AG09309 (cell line): ENCODE measurements at regions not wholly inside any gene's neighbourhood (a gene's known extent, or its start where the extent isn't known, plus 50 kb on each side); places are given as distances from the start of the nearest gene placed in this dataset.

Experiments used
- DNase-seq: peaks from one replicate; pipeline ENCODE4 v3.0.0-alpha.2; 2010; ENCODE audit warnings: low read depth
- H3K4me3 ChIP-seq: 2 replicates; pipeline ENCODE4 v1.5.1; 2011; ENCODE audit warnings: mild to moderate bottlenecking, low read depth, low read length, moderate library complexity; ENCODE audit not compliant: control insufficient read depth
- CTCF ChIP-seq: IDR thresholded peaks from 2 replicates; pipeline ENCODE4 v1.5.1; 2011; ENCODE audit warnings: mild to moderate bottlenecking, low read depth, low read length, inconsistent platforms; ENCODE audit not compliant: insufficient read depth, control insufficient read depth; ENCODE audit errors: missing control alignments

GRCh38 chrX:40424259-40424658, 156.5 kb upstream of the ATP6AP2 start:
- DNase-seq: no peak
- H3K4me3 ChIP-seq: no peak overlapping the region
- no peak for TF ChIP-seq CTCF

- DNase-seq: no peak
- no peak for TF ChIP-seq CTCF
- no peak overlapping the region for H3K4me3 ChIP-seq
Observed at GRCh38 chrX:40423299-40423698, 157.5 kb upstream of the ATP6AP2 start.

- H3K4me3 ChIP-seq: no peak overlapping the region
- no peak for TF ChIP-seq CTCF
- DNase-seq: no peak
Observed at GRCh38 chrX:40422021-40422420, 158.7 kb upstream of the ATP6AP2 start.

GRCh38 chrX:40420899-40421729, 159.7 kb upstream of the ATP6AP2 start:
- DNase-seq: no peak
- no peak overlapping the region for H3K4me3 ChIP-seq
- TF ChIP-seq CTCF: no peak

GRCh38 chrX:40418813-40419195, 162.0 kb upstream of the ATP6AP2 start:
- no peak overlapping the region for H3K4me3 ChIP-seq
- DNase-seq: no peak
- no peak for TF ChIP-seq CTCF

GRCh38 chrX:40418146-40418812, 162.5 kb upstream of the ATP6AP2 start:
- no peak for TF ChIP-seq CTCF
- no peak overlapping the region for H3K4me3 ChIP-seq
- no peak for DNase-seq
